Panc1 (cell line): ENCODE measurements at regions not wholly inside any gene's neighbourhood (a gene's known extent, or its start where the extent isn't known, plus 50 kb on each side); places are given as distances from the start of the nearest gene placed in this dataset.

Experiments
- ATAC-seq: fragments of 200-7000 bp; cut with Tn5 transposase; 2 replicates; pipeline ENCODE4 v1.9.1; 2020; ENCODE audit warnings: mild to moderate bottlenecking, moderate library complexity
- BruUV-seq: library from RNA; stranded (reverse); fragments of 400-500 nt; replicated peaks from 2 replicates; lab custom pipeline; 2021; lab: Mats Ljungman, UMichigan
- CTCF ChIA-PET: fragments of 300-600 bp; sonication (Branson Sonifier 250); formaldehyde crosslinking; loops from one replicate; lab custom pipeline; 2022; ENCODE audit warnings: antibody characterized with exemption; lab: Charles Lee
- POLR2A ChIA-PET: fragments of 300-600 bp; sonication (Branson Sonifier 250); formaldehyde crosslinking; loops from one replicate; lab custom pipeline; 2022; ENCODE audit warnings: antibody characterized with exemption; lab: Charles Lee
- DNase-seq: peaks from one replicate; pipeline ENCODE4 v3.0.0-alpha.2; 2010; ENCODE audit warnings: low read depth, low spot score
- H3K27ac ChIP-seq: 2 replicates; pipeline ENCODE4 v1.5.1; 2011; ENCODE audit warnings: mild to moderate bottlenecking, low read length, inconsistent platforms
- H3K27me3 ChIP-seq: fragments of 200-500 bp; sonication (Bioruptor generic); 2 replicates; pipeline ENCODE4 v1.6.0; 2014; ENCODE audit warnings: low read length, inconsistent platforms; ENCODE audit not compliant: control insufficient read depth, insufficient read depth
- H3K36me3 ChIP-seq: fragments of 200-500 bp; sonication (Bioruptor generic); 2 replicates; pipeline ENCODE4 v1.5.1; 2014; ENCODE audit warnings: inconsistent platforms, mild to moderate bottlenecking, low read length, moderate library complexity; ENCODE audit not compliant: control insufficient read depth, insufficient read depth
- H3K4me1 ChIP-seq: 2 replicates; pipeline ENCODE4 v1.5.1; 2011; ENCODE audit warnings: inconsistent platforms, mild to moderate bottlenecking, low read length, moderate library complexity; ENCODE audit not compliant: control insufficient read depth, insufficient read depth
- H3K4me3 ChIP-seq, 2 experiments: 2 replicates each; pipeline ENCODE4 v1.5.1; 2011 to 2012; ENCODE audit warnings: low read depth in 2 of 2, low read length in 2 of 2, mild to moderate bottlenecking in 2 of 2, inconsistent platforms in 1 of 2, moderate library complexity in 1 of 2
- H3K9me3 ChIP-seq: fragments of 200-500 bp; sonication (Bioruptor generic); 2 replicates; pipeline ENCODE4 v1.5.1; 2014; ENCODE audit warnings: low read depth, mild to moderate bottlenecking, inconsistent platforms, low read length, moderate library complexity; ENCODE audit not compliant: control insufficient read depth, insufficient read depth
- POLR2AphosphoS5 ChIP-seq: IDR thresholded peaks from 2 replicates; pipeline ENCODE4 v1.6.1; 2012; ENCODE audit warnings: mild to moderate bottlenecking, low read depth, low read length, moderate library complexity
- SIN3A ChIP-seq: IDR thresholded peaks from 2 replicates; pipeline ENCODE4 v1.6.1; 2012; ENCODE audit warnings: low read depth, mild to moderate bottlenecking, low read length, moderate library complexity, borderline replicate concordance; ENCODE audit not compliant: insufficient read depth
- in situ Hi-C: cut with HindIII; loops from 2 replicates; pipeline ENCODE4 v1.10.0; 2016; ENCODE audit warnings: low sequenced_read_pairs, low pct_unique_long_range_greater_than_20kb
- intact Hi-C: fragments of 100-400 bp; cut with micrococcal nuclease; formaldehyde crosslinking; loops from one replicate; pipeline ENCODE4 v1.10.0; 2022; ENCODE audit not compliant: unreplicated experiment
- TF ChIP-seq, protein P1 (sequence below), 2 experiments: IDR thresholded peaks; 2 replicates each; pipeline ENCODE4 v1.6.1; 2011 to 2012; ENCODE audit warnings: low read depth in 2 of 2, control low read depth in 1 of 2, low read length in 1 of 2, mild to moderate bottlenecking in 1 of 2, moderate library complexity in 1 of 2; ENCODE audit not compliant: insufficient read depth in 1 of 2
- TF ChIP-seq, protein P2 (sequence below): fragments of 450-650 bp; IDR thresholded peaks from 2 replicates; pipeline ENCODE4 v1.5.1; 2017; ENCODE audit warnings: mild to moderate bottlenecking

DNA sequence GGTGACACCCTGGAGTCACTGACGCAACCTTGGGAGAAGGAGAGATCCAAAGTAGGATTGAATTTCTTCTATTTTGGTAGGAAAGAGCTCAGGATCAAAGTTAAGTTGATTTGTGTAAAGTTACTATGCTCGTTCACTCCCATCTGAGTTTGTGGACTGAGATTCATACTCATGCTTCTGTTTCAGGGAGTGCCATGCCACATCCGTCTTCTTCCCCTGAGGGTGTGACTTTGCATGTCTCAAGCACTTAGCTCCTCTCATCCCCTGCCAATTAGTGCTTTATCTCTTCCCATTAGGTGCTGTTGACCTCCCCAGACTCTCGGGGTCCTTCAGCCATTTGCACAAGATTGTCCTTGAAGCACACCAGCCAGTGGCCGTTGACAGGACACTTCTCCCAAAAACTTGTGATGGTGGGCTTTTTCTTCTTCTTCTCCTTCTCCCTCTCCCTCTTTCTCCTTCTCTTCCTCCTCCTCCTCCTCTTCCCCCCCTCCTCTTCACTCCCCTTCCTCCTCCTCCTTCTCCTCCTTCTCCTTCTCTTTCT, 232.2 kb upstream of the KLF4 start:
- Histone ChIP-seq H3K9me3 (no peaks in the 10 kb centered on the region), H3K27ac (no peak overlapping the region), H3K27me3 (no peaks in the 10 kb centered on the region), H3K4me1 (no peaks in the 10 kb centered on the region), H3K4me3 (no peak overlapping the region), H3K36me3 (no peaks in the 10 kb centered on the region)
- CTCF ChIA-PET, result interaction anchor here (0.6 kb wide), 1 partner anchor 146 kb away, joined by 3 read pairs; no protein-coding TSS in a partner anchor
- no peak for TF ChIP-seq POLR2AphosphoS5
- TF ChIP-seq, protein P1, sequence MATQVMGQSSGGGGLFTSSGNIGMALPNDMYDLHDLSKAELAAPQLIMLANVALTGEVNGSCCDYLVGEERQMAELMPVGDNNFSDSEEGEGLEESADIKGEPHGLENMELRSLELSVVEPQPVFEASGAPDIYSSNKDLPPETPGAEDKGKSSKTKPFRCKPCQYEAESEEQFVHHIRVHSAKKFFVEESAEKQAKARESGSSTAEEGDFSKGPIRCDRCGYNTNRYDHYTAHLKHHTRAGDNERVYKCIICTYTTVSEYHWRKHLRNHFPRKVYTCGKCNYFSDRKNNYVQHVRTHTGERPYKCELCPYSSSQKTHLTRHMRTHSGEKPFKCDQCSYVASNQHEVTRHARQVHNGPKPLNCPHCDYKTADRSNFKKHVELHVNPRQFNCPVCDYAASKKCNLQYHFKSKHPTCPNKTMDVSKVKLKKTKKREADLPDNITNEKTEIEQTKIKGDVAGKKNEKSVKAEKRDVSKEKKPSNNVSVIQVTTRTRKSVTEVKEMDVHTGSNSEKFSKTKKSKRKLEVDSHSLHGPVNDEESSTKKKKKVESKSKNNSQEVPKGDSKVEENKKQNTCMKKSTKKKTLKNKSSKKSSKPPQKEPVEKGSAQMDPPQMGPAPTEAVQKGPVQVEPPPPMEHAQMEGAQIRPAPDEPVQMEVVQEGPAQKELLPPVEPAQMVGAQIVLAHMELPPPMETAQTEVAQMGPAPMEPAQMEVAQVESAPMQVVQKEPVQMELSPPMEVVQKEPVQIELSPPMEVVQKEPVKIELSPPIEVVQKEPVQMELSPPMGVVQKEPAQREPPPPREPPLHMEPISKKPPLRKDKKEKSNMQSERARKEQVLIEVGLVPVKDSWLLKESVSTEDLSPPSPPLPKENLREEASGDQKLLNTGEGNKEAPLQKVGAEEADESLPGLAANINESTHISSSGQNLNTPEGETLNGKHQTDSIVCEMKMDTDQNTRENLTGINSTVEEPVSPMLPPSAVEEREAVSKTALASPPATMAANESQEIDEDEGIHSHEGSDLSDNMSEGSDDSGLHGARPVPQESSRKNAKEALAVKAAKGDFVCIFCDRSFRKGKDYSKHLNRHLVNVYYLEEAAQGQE (IDR thresholded peaks at IDR 0.05; ENCODE audit: insufficient read depth in 1 of 2, low read depth in 2 of 2, low read length in 1 of 2), result no peak
- TF ChIP-seq, protein P2, sequence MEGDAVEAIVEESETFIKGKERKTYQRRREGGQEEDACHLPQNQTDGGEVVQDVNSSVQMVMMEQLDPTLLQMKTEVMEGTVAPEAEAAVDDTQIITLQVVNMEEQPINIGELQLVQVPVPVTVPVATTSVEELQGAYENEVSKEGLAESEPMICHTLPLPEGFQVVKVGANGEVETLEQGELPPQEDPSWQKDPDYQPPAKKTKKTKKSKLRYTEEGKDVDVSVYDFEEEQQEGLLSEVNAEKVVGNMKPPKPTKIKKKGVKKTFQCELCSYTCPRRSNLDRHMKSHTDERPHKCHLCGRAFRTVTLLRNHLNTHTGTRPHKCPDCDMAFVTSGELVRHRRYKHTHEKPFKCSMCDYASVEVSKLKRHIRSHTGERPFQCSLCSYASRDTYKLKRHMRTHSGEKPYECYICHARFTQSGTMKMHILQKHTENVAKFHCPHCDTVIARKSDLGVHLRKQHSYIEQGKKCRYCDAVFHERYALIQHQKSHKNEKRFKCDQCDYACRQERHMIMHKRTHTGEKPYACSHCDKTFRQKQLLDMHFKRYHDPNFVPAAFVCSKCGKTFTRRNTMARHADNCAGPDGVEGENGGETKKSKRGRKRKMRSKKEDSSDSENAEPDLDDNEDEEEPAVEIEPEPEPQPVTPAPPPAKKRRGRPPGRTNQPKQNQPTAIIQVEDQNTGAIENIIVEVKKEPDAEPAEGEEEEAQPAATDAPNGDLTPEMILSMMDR, result no peak
- POLR2A ChIA-PET, result no interaction called here
- BruUV-seq, result no TSS peak
- no peak for ATAC-seq
- intact Hi-C loops, result no loop called here
- no peak for DNase-seq
- in situ Hi-C loops, result no loop called here

DNA sequence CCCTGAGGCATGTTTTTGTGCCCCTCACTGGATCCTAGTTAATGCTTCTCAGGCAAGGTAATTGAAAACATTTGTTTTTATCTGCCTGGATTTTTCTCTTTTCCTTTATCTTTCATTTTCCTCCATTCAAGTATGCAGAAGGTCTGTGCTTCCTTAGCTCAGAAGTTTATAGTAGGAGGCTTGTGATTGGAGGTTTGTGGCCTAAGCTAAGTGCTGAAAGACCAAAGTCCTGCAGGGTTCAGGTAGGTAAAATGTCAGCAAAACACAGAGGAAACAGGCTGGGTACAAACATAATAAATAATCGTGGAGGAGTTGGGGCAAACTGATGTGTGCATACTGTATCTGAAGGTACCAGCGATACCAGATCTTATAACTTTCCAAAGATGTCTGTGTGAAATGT, 230.9 kb upstream of the KLF4 start:
- Histone ChIP-seq H3K36me3 (no peaks in the 10 kb centered on the region), H3K27me3 (no peaks in the 10 kb centered on the region), H3K4me3 (no peak overlapping the region), H3K9me3 (no peaks in the 10 kb centered on the region), H3K27ac (no peak overlapping the region), H3K4me1 (no peaks in the 10 kb centered on the region)
- intact Hi-C loops (no loop called here), in situ Hi-C loops (no loop called here)
- no peak for DNase-seq
- POLR2A ChIA-PET, result no interaction called here
- TF ChIP-seq, protein P2, result no peak
- TF ChIP-seq, protein P1 (IDR thresholded peaks at IDR 0.05; ENCODE audit: insufficient read depth in 1 of 2, low read depth in 2 of 2, low read length in 1 of 2), result no peak
- TF ChIP-seq POLR2AphosphoS5 (no peak), SIN3A (no peak)
- no peak for ATAC-seq
- BruUV-seq, result no TSS peak
- CTCF ChIA-PET, result no interaction called here
